GM23338 (cell line): ENCODE measurements at regions not wholly inside any gene's neighbourhood (a gene's known extent, or its start where the extent isn't known, plus 50 kb on each side); places are given as distances from the start of the nearest gene placed in this dataset.

Experiments
- CREB1 ChIP-seq: fragments of 250-450 bp; sonication (Bioruptor Pico); IDR thresholded peaks from 2 replicates; pipeline ENCODE4 v1.5.0; 2020; ENCODE audit warnings: low read depth, mild to moderate bottlenecking, moderate library complexity
- EZH2 ChIP-seq: fragments of 200-600 bp; sonication (generic); IDR thresholded peaks from one replicate; pipeline ENCODE4 v1.8.0; 2017; ENCODE audit warnings: antibody characterized with exemption, mild to moderate bottlenecking, low read depth; ENCODE audit not compliant: unreplicated experiment
- EZH2phosphoT487 ChIP-seq: fragments of 200-600 bp; sonication (generic); IDR thresholded peaks from one replicate; pipeline ENCODE4 v1.8.1; 2018; ENCODE audit warnings: antibody characterized with exemption; ENCODE audit not compliant: unreplicated experiment
- JUNB ChIP-seq: IDR thresholded peaks from one replicate; pipeline ENCODE4 v1.6.1; 2016; ENCODE audit warnings: antibody characterized with exemption; ENCODE audit not compliant: unreplicated experiment
- NANOG ChIP-seq: IDR thresholded peaks from 2 replicates; pipeline ENCODE4 v1.6.1; 2016; ENCODE audit warnings: antibody characterized with exemption, borderline replicate concordance
- POLR2AphosphoS5 ChIP-seq: IDR thresholded peaks from 2 replicates; pipeline ENCODE4 v1.6.1; 2016; ENCODE audit warnings: antibody characterized with exemption, low read depth
- STAT1 ChIP-seq: IDR thresholded peaks from one replicate; pipeline ENCODE4 v1.6.1; 2016; ENCODE audit warnings: antibody characterized with exemption; ENCODE audit not compliant: unreplicated experiment
- ZNF114 ChIP-seq: fragments of 250-450 bp; sonication (Bioruptor Pico); IDR thresholded peaks from 2 replicates; pipeline ENCODE4 v1.5.0; 2020; ENCODE audit warnings: mild to moderate bottlenecking, moderate library complexity
- ZNF331 ChIP-seq: fragments of 250-450 bp; sonication (Bioruptor Pico); IDR thresholded peaks from 2 replicates; pipeline ENCODE4 v1.5.0; 2020; ENCODE audit warnings: low read depth, mild to moderate bottlenecking, moderate library complexity
- TF ChIP-seq, protein P1 (sequence below), 2 experiments: fragments of 200-600 bp in 1 of 2; sonication (generic) in 1 of 2; conservative IDR thresholded peaks; 2 replicates each; pipeline versions ENCODE4 v1.5.1 to v1.6.1; 2016 to 2017; ENCODE audit warnings: antibody characterized with exemption in 2 of 2, low read depth in 2 of 2, mild to moderate bottlenecking in 2 of 2, moderate library complexity in 1 of 2
- TF ChIP-seq, protein P2 (sequence below): IDR thresholded peaks from one replicate; pipeline ENCODE4 v1.6.1; 2018; ENCODE audit warnings: antibody characterized with exemption; ENCODE audit not compliant: unreplicated experiment
- TF ChIP-seq, protein P3 (sequence below): IDR thresholded peaks from 2 replicates; pipeline ENCODE4 v1.6.1; 2016; ENCODE audit warnings: antibody characterized with exemption

DNA sequence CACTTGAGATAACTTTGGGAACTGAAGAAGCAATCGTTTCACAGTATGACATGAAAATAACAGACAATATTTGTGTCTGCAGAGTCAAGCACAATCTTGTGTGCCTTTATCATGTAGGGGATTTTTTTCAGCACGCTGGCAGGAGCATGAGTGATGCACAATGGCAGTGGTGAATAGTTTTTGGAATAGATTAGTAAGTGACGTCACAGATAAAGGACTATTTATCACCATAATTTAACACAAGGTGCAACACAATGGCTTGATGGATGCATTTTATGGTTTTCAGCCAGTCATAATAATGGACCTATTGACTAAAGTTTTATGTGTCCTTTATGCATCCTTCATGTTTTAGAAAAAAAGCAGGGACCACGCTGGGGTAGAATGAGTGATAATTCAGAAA is 559.8 kb upstream of the FANCL start:
- TF ChIP-seq, protein P1, sequence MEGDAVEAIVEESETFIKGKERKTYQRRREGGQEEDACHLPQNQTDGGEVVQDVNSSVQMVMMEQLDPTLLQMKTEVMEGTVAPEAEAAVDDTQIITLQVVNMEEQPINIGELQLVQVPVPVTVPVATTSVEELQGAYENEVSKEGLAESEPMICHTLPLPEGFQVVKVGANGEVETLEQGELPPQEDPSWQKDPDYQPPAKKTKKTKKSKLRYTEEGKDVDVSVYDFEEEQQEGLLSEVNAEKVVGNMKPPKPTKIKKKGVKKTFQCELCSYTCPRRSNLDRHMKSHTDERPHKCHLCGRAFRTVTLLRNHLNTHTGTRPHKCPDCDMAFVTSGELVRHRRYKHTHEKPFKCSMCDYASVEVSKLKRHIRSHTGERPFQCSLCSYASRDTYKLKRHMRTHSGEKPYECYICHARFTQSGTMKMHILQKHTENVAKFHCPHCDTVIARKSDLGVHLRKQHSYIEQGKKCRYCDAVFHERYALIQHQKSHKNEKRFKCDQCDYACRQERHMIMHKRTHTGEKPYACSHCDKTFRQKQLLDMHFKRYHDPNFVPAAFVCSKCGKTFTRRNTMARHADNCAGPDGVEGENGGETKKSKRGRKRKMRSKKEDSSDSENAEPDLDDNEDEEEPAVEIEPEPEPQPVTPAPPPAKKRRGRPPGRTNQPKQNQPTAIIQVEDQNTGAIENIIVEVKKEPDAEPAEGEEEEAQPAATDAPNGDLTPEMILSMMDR (conservative IDR thresholded peaks at IDR 0.05; ENCODE audit: low read depth in 2 of 2): no peak
- TF ChIP-seq CREB1 (CRISPR knock-in tag) (no peak), EZH2phosphoT487 (no peak), POLR2AphosphoS5 (no peak), EZH2 (no peak), ZNF331 (no peak), STAT1 (no peak), NANOG (no peak), JUNB (no peak), ZNF114 (CRISPR knock-in tag) (no peak)
- TF ChIP-seq, protein P2, sequence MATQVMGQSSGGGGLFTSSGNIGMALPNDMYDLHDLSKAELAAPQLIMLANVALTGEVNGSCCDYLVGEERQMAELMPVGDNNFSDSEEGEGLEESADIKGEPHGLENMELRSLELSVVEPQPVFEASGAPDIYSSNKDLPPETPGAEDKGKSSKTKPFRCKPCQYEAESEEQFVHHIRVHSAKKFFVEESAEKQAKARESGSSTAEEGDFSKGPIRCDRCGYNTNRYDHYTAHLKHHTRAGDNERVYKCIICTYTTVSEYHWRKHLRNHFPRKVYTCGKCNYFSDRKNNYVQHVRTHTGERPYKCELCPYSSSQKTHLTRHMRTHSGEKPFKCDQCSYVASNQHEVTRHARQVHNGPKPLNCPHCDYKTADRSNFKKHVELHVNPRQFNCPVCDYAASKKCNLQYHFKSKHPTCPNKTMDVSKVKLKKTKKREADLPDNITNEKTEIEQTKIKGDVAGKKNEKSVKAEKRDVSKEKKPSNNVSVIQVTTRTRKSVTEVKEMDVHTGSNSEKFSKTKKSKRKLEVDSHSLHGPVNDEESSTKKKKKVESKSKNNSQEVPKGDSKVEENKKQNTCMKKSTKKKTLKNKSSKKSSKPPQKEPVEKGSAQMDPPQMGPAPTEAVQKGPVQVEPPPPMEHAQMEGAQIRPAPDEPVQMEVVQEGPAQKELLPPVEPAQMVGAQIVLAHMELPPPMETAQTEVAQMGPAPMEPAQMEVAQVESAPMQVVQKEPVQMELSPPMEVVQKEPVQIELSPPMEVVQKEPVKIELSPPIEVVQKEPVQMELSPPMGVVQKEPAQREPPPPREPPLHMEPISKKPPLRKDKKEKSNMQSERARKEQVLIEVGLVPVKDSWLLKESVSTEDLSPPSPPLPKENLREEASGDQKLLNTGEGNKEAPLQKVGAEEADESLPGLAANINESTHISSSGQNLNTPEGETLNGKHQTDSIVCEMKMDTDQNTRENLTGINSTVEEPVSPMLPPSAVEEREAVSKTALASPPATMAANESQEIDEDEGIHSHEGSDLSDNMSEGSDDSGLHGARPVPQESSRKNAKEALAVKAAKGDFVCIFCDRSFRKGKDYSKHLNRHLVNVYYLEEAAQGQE: no peak
- TF ChIP-seq, protein P3, sequence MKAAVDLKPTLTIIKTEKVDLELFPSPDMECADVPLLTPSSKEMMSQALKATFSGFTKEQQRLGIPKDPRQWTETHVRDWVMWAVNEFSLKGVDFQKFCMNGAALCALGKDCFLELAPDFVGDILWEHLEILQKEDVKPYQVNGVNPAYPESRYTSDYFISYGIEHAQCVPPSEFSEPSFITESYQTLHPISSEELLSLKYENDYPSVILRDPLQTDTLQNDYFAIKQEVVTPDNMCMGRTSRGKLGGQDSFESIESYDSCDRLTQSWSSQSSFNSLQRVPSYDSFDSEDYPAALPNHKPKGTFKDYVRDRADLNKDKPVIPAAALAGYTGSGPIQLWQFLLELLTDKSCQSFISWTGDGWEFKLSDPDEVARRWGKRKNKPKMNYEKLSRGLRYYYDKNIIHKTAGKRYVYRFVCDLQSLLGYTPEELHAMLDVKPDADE: no peak
